ENCODE measurements at regions not wholly inside any gene's neighbourhood (a gene's known extent, or its start where the extent isn't known, plus 50 kb on each side); places are given as distances from the start of the nearest gene placed in this dataset.

- intact Hi-C loops (cut with micrococcal nuclease), result loop anchor here (10.0 kb wide), 2 partner anchors 246 to 426 kb away; no protein-coding TSS in a partner anchor
- CTCF ChIA-PET, result no interaction called here
These were observed 386.5 kb upstream of the ID4 start for GRCh38 chr6:19450651-19451050.

DNA sequence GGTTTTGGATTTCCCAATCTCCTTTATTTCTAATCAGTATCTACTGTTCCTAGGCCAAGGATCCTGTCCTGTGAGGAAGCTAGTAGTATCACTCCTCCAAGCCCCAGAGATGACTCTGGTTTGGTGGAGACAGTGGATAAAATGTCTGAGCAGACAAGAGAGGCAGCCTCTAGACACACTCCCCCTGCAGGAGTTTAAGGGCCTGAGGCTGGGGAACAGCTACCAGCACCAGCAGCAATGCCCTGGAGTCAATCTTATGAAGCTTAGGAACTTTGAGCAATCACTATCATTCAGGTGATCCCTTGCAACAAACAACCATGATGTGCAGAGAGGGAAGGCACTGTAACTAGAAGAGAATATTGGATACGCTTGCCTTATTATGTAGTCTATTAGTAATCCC lies 384.7 kb upstream of the ID4 start:
- DNase-seq (peak; percentile 30), ATAC-seq (no peak)
- no peaks in the 10 kb centered on the region for H3K79me2 ChIP-seq (ENCODE audit: low read length)
- H4K20me1 ChIP-seq (ENCODE audit: low read length), result no peaks in the 10 kb centered on the region
- no peaks in the 10 kb centered on the region for H3K9me3 ChIP-seq (ENCODE audit: low read length)
- intact Hi-C loops (cut with micrococcal nuclease), result loop anchor here (10.0 kb wide), 2 partner anchors 248 to 428 kb away; no protein-coding TSS in a partner anchor
- no peak overlapping the region for H3K27ac ChIP-seq (ENCODE audit: low read length)
- CTCF ChIA-PET, result interaction anchor here (0.6 kb wide), 1 partner anchor 69 kb away, joined by 7 read pairs; no protein-coding TSS in a partner anchor
- H3F3A ChIP-seq (ENCODE audit: low read length, unreplicated experiment), result peaks cover 3% of the 10 kb centered on the region
- H3K4me2 ChIP-seq (ENCODE audit: low read length), result no peak overlapping the region
- H3K4me1 ChIP-seq (ENCODE audit: insufficient read depth, low read length), result peaks cover 29% of the 10 kb centered on the region
- no peaks in the 10 kb centered on the region for H3K9me2 ChIP-seq (replicated peaks; ENCODE audit: low read length)
- TF ChIP-seq EZH2 (IDR thresholded peaks at IDR 0.05; ENCODE audit: low read length, unreplicated experiment) (no peak), CTCF (conservative IDR thresholded peaks at IDR 0.05; ENCODE audit: low read depth, low read length) (peak; percentile 27; the same call in 1 of the 2 replicates), EZH2phosphoT487 (IDR thresholded peaks at IDR 0.05; ENCODE audit: borderline replicate concordance, low read length) (no peak)
- no peaks in the 10 kb centered on the region for H3K36me3 ChIP-seq (ENCODE audit: low read depth, low read length)
- H3K9ac ChIP-seq (ENCODE audit: low read length), result no peak overlapping the region
- no peaks in the 10 kb centered on the region for H3K27me3 ChIP-seq (ENCODE audit: low read length)
- no peak overlapping the region for H2AFZ ChIP-seq (ENCODE audit: low read length)
- BruUV-seq (replicated peaks), result no TSS peak
- POLR2A ChIA-PET (ENCODE audit: unreplicated experiment), result no interaction called here
- H3K4me3 ChIP-seq (ENCODE audit: low read length), result no peak overlapping the region

More at GRCh38 chr6:19450651-19451050, 386.5 kb upstream of the ID4 start:
- Histone ChIP-seq H3K4me1 (ENCODE audit: insufficient read depth, low read length) (peaks cover 30% of the 10 kb centered on the region), H3K36me3 (ENCODE audit: low read depth, low read length) (no peaks in the 10 kb centered on the region), H3K4me3 (ENCODE audit: low read length) (no peak overlapping the region), H4K20me1 (ENCODE audit: low read length) (no peaks in the 10 kb centered on the region), H3K27me3 (ENCODE audit: low read length) (no peaks in the 10 kb centered on the region), H2AFZ (ENCODE audit: low read length) (no peak overlapping the region), H3K9ac (ENCODE audit: low read length) (no peak overlapping the region), H3K9me3 (ENCODE audit: low read length) (no peaks in the 10 kb centered on the region), H3K4me2 (ENCODE audit: low read length) (no peak overlapping the region), H3K27ac (ENCODE audit: low read length) (no peak overlapping the region), H3K79me2 (ENCODE audit: low read length) (no peaks in the 10 kb centered on the region), H3F3A (ENCODE audit: low read length, unreplicated experiment) (peaks cover 3% of the 10 kb centered on the region), H3K9me2 (replicated peaks; ENCODE audit: low read length) (no peaks in the 10 kb centered on the region)
- no peak for TF ChIP-seq CTCF (conservative IDR thresholded peaks at IDR 0.05; ENCODE audit: low read depth, low read length)
- no peak for TF ChIP-seq EZH2 (IDR thresholded peaks at IDR 0.05; ENCODE audit: low read length, unreplicated experiment)
- TF ChIP-seq EZH2phosphoT487 (IDR thresholded peaks at IDR 0.05; ENCODE audit: borderline replicate concordance, low read length), result no peak
- ATAC-seq (no peak), DNase-seq (no peak)
- POLR2A ChIA-PET (ENCODE audit: unreplicated experiment), result no interaction called here
- BruUV-seq (replicated peaks), result no TSS peak

DNA sequence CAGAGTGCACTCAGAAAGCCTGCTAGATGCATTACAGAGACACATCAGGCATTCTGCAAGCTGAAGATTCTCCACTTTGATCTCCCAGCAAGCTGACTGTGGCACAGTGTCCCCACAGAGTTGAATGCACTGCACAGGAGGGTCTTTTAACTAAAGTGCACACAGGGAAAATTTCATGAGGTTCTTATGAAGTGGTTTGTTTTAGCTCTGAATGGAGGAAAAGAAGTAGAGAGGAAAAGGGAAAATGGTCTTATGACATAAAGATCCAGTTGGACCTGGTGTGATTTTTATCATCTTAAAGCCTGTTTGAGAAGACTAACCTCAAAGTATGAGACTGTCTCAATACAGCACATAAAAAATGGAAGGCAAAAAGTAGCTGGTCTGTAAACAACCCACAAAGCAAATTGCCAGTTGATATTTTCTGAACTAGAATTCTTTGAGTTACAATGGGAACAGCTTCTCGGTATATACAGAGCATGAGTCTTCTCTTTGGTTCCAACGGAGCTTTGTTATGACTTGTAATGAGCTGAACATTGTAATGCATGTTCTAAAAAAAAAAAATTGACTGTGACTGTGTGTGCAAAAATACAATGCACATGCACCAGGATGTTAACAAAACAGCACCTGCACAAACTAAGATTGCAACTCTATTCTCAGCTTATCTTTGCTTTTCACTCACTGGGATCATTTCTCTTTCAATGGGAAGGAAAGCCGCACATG lies 383.0 kb upstream of the ID4 start:
- ChIA-PET CTCF (interaction anchor here (0.6 kb wide), 1 partner anchor 27 kb away, joined by 3 read pairs; no protein-coding TSS in a partner anchor), POLR2A (ENCODE audit: unreplicated experiment) (interaction anchor here (0.7 to 0.8 kb wide), 2 partner anchors 40 to 96 kb away, joined by 4 to 5 read pairs; no protein-coding TSS in a partner anchor)
- no peak for TF ChIP-seq EZH2phosphoT487 (IDR thresholded peaks at IDR 0.05; ENCODE audit: borderline replicate concordance, low read length)
- TF ChIP-seq EZH2 (IDR thresholded peaks at IDR 0.05; ENCODE audit: low read length, unreplicated experiment), result no peak
- TF ChIP-seq CTCF (conservative IDR thresholded peaks at IDR 0.05; ENCODE audit: low read depth, low read length), result no peak
- Histone ChIP-seq H3K4me2 (ENCODE audit: low read length) (peak overlapping the region; percentile 59), H3K79me2 (ENCODE audit: low read length) (no peaks in the 10 kb centered on the region), H3K27ac (ENCODE audit: low read length) (peak overlapping the region; percentile 38), H4K20me1 (ENCODE audit: low read length) (no peaks in the 10 kb centered on the region), H2AFZ (ENCODE audit: low read length) (no peak overlapping the region), H3K9me3 (ENCODE audit: low read length) (no peaks in the 10 kb centered on the region), H3K36me3 (ENCODE audit: low read depth, low read length) (no peaks in the 10 kb centered on the region), H3K4me3 (ENCODE audit: low read length) (peak overlapping the region; percentile 16; the same call in 1 of the 2 replicates), H3K9me2 (replicated peaks; ENCODE audit: low read length) (no peaks in the 10 kb centered on the region), H3K9ac (ENCODE audit: low read length) (no peak overlapping the region), H3K4me1 (ENCODE audit: insufficient read depth, low read length) (peaks cover 29% of the 10 kb centered on the region), H3F3A (ENCODE audit: low read length, unreplicated experiment) (peaks cover 3% of the 10 kb centered on the region), H3K27me3 (ENCODE audit: low read length) (no peaks in the 10 kb centered on the region)
- ATAC-seq (peak; percentile 50), DNase-seq (no peak)
- intact Hi-C loops (cut with micrococcal nuclease), result loop anchor here (1.0 to 10.0 kb wide), 5 partner anchors 37 to 429 kb away; no protein-coding TSS in a partner anchor
- BruUV-seq (replicated peaks), result no TSS peak

Measured in PC-3 (cell line).